ENCODE measurements at regions not wholly inside any gene's neighbourhood (a gene's known extent, or its start where the extent isn't known, plus 50 kb on each side); places are given as distances from the start of the nearest gene placed in this dataset.
"Not testable (repeated sequence)": the region's sequence is repeated elsewhere in the genome, so short reads cannot be mapped to it uniquely, and the experiment has no call there.

- no peak for TF ChIP-seq CTCF (IDR thresholded peaks at IDR 0.05; ENCODE audit: insufficient read depth, missing control alignments)
- DNase-seq (ENCODE audit: insufficient read length, low spot score) (no peak), FAIRE-seq (no peak)
Observed at GRCh38 chr4:149183638-149184037, 632.0 kb downstream of the IQCM start.

- not testable (repeated sequence) for DNase-seq (ENCODE audit: insufficient read length, low spot score); FAIRE-seq
Observed at GRCh38 chr4:149181459-149181858, 634.2 kb downstream of the IQCM start.

- no peak for FAIRE-seq
- no peak for TF ChIP-seq CTCF (IDR thresholded peaks at IDR 0.05; ENCODE audit: insufficient read depth, missing control alignments)
- no peak for DNase-seq (ENCODE audit: insufficient read length, low spot score)
Observed at GRCh38 chr4:149176039-149176438, 639.6 kb downstream of the IQCM start.

- no peak for FAIRE-seq
- no peak for TF ChIP-seq CTCF (IDR thresholded peaks at IDR 0.05; ENCODE audit: insufficient read depth, missing control alignments)
- DNase-seq (ENCODE audit: insufficient read length, low spot score), result no peak
Observed at GRCh38 chr4:149175549-149175948, 640.1 kb downstream of the IQCM start.

GRCh38 chr4:149173241-149174013, 642.2 kb downstream of the IQCM start:
- TF ChIP-seq CTCF (IDR thresholded peaks at IDR 0.05; ENCODE audit: insufficient read depth, missing control alignments), result no peak
- FAIRE-seq, result no peak
- no peak for DNase-seq (ENCODE audit: insufficient read length, low spot score)

- FAIRE-seq (no peak), DNase-seq (ENCODE audit: insufficient read length, low spot score) (no peak)
- no peak for TF ChIP-seq CTCF (IDR thresholded peaks at IDR 0.05; ENCODE audit: insufficient read depth, missing control alignments)
Observed at GRCh38 chr4:149168645-149169044, 647.0 kb downstream of the IQCM start.

GRCh38 chr4:149166876-149167275, 648.8 kb downstream of the IQCM start:
- TF ChIP-seq CTCF (IDR thresholded peaks at IDR 0.05; ENCODE audit: insufficient read depth, missing control alignments), result no peak
- FAIRE-seq (no peak), DNase-seq (ENCODE audit: insufficient read length, low spot score) (no peak)
